ENCODE measurements at regions not wholly inside any gene's neighbourhood (a gene's known extent, or its start where the extent isn't known, plus 50 kb on each side); places are given as distances from the start of the nearest gene placed in this dataset.

DNA sequence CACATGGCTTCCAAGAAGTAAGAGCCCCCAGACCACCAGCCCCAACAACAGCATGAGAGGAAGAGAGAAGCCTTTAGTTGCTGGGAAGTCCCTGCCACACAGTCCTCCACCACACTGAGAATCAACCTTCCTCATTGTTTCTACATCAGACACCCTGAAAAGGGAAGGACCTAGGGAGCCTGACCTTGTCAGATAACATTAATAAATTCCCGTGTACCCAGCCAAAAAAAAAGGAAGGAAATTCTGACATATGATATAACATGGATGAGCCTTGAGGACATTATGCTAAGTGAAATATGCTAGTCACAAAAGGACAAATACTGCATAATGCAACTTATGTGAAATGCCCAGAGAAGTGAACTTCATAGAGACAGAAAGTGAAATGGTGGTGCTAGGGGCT, 65.6 kb upstream of the ARHGAP29 start:
- TF ChIP-seq, protein P1, sequence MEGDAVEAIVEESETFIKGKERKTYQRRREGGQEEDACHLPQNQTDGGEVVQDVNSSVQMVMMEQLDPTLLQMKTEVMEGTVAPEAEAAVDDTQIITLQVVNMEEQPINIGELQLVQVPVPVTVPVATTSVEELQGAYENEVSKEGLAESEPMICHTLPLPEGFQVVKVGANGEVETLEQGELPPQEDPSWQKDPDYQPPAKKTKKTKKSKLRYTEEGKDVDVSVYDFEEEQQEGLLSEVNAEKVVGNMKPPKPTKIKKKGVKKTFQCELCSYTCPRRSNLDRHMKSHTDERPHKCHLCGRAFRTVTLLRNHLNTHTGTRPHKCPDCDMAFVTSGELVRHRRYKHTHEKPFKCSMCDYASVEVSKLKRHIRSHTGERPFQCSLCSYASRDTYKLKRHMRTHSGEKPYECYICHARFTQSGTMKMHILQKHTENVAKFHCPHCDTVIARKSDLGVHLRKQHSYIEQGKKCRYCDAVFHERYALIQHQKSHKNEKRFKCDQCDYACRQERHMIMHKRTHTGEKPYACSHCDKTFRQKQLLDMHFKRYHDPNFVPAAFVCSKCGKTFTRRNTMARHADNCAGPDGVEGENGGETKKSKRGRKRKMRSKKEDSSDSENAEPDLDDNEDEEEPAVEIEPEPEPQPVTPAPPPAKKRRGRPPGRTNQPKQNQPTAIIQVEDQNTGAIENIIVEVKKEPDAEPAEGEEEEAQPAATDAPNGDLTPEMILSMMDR (IDR thresholded peaks at IDR 0.05 in 4 of 5, conservative IDR thresholded peaks at IDR 0.05 in 1 of 5), result no peak
- TF ChIP-seq POLR2A (IDR thresholded peaks at IDR 0.05), result no peak

Data from gastrocnemius medialis (tissue), 4 donors.